SU-DHL-6 (cell line): ENCODE measurements at regions not wholly inside any gene's neighbourhood (a gene's known extent, or its start where the extent isn't known, plus 50 kb on each side); places are given as distances from the start of the nearest gene placed in this dataset.

ENCODE experiments used
- CTCF ChIP-seq: fragments of 200-600 bp; sonication (generic); IDR thresholded peaks from one replicate; pipeline ENCODE4 v1.5.1; 2017; ENCODE audit warnings: antibody characterized with exemption, mild to moderate bottlenecking, low read length, moderate library complexity; ENCODE audit not compliant: insufficient read depth, poor library complexity, severe bottlenecking
- EZH2phosphoT487 ChIP-seq: fragments of 200-600 bp; sonication (generic), shearing (Covaris generic); conservative IDR thresholded peaks from 2 replicates; pipeline ENCODE4 v1.6.1; 2018; ENCODE audit warnings: mild to moderate bottlenecking, antibody characterized with exemption, low read length, moderate library complexity, mixed read lengths

GRCh38 chr10:60703266-60704041 lies 74.8 kb upstream of the CDK1 start:
- TF ChIP-seq CTCF: no peak
- TF ChIP-seq EZH2phosphoT487: no peak
